ENCODE measurements at regions not wholly inside any gene's neighbourhood (a gene's known extent, or its start where the extent isn't known, plus 50 kb on each side); places are given as distances from the start of the nearest gene placed in this dataset.

GRCh38 chr3:56878074-56878473 lies 76.3 kb upstream of the ARHGEF3 start:
- TF ChIP-seq CTCF (IDR thresholded peaks at IDR 0.05; ENCODE audit: low read depth, low read length) = no peak
- no peak overlapping the region for H3K4me3 ChIP-seq (ENCODE audit: low read depth, low read length)
- peak; percentile 45 for DNase-seq (ENCODE audit: low read depth, low spot score)
- in situ Hi-C loops (cut with HindIII; ENCODE audit: low sequenced_read_pairs) = no loop called here

- in situ Hi-C loops (cut with HindIII; ENCODE audit: low sequenced_read_pairs) = no loop called here
- no peak overlapping the region for H3K4me3 ChIP-seq (ENCODE audit: low read depth, low read length)
- DNase-seq (ENCODE audit: low read depth, low spot score) = no peak
- no peak for TF ChIP-seq CTCF (IDR thresholded peaks at IDR 0.05; ENCODE audit: low read depth, low read length)
Measured at GRCh38 chr3:56876916-56877315, 75.2 kb upstream of the ARHGEF3 start.

- no peak for TF ChIP-seq CTCF (IDR thresholded peaks at IDR 0.05; ENCODE audit: low read depth, low read length)
- H3K4me3 ChIP-seq (ENCODE audit: low read depth, low read length) = no peak overlapping the region
- in situ Hi-C loops (cut with HindIII; ENCODE audit: low sequenced_read_pairs) = no loop called here
- DNase-seq (ENCODE audit: low read depth, low spot score) = no peak
Measured at GRCh38 chr3:56874269-56874668, 72.5 kb upstream of the ARHGEF3 start.

GRCh38 chr3:56870436-56870835 lies 68.7 kb upstream of the ARHGEF3 start:
- DNase-seq (ENCODE audit: low read depth, low spot score) = no peak
- TF ChIP-seq CTCF (IDR thresholded peaks at IDR 0.05; ENCODE audit: low read depth, low read length) = no peak
- H3K4me3 ChIP-seq (ENCODE audit: low read depth, low read length) = no peak overlapping the region
- in situ Hi-C loops (cut with HindIII; ENCODE audit: low sequenced_read_pairs) = no loop called here

GRCh38 chr3:56869157-56869889 lies 67.6 kb upstream of the ARHGEF3 start:
- no peak overlapping the region for H3K4me3 ChIP-seq (ENCODE audit: low read depth, low read length)
- no peak for TF ChIP-seq CTCF (IDR thresholded peaks at IDR 0.05; ENCODE audit: low read depth, low read length)
- in situ Hi-C loops (cut with HindIII; ENCODE audit: low sequenced_read_pairs) = no loop called here
- peak; percentile 57 for DNase-seq (ENCODE audit: low read depth, low spot score)

- no peak for DNase-seq (ENCODE audit: low read depth, low spot score)
- in situ Hi-C loops (cut with HindIII; ENCODE audit: low sequenced_read_pairs) = no loop called here
- H3K4me3 ChIP-seq (ENCODE audit: low read depth, low read length) = no peak overlapping the region
Measured at GRCh38 chr3:56868706-56869105, 67.0 kb upstream of the ARHGEF3 start.

More at GRCh38 chr3:56868706-56869105, 67.0 kb upstream of the ARHGEF3 start:
- TF ChIP-seq CTCF (IDR thresholded peaks at IDR 0.05; ENCODE audit: low read depth, low read length) = no peak
